CD4-positive, alpha-beta T cell treated with Interleukin-10 for 1 hour (primary cell): ENCODE measurements at regions not wholly inside any gene's neighbourhood (a gene's known extent, or its start where the extent isn't known, plus 50 kb on each side); places are given as distances from the start of the nearest gene placed in this dataset.
"Not testable (repeated sequence)": the region's sequence is repeated elsewhere in the genome, so short reads cannot be mapped to it uniquely, and the experiment has no call there.

Experiments used
- DNase-seq: peaks from one replicate; pipeline ENCODE4 v3.0.0-alpha.2; 2020

DNA sequence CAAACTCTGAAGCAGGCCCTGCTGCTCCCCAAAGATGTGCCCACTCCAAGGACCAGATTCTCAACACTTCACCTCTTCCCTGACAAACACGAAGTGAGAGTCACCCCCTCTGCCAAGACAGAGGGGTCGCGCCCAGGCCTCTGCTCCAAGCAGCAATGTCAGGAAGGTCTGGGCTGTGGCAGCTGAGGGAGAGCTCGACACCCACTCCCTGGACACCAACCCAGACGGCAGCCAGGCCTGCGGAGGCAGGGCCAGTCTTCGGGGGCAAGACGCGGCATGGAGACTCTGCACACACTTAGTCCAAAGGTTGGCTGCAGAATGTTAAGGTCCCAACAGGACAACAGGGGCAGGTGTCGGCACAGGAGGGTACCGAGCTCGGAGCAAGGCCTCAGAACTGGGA lies 144.2 kb downstream of the DLL1 start:
- DNase-seq, result no peak

DNA sequence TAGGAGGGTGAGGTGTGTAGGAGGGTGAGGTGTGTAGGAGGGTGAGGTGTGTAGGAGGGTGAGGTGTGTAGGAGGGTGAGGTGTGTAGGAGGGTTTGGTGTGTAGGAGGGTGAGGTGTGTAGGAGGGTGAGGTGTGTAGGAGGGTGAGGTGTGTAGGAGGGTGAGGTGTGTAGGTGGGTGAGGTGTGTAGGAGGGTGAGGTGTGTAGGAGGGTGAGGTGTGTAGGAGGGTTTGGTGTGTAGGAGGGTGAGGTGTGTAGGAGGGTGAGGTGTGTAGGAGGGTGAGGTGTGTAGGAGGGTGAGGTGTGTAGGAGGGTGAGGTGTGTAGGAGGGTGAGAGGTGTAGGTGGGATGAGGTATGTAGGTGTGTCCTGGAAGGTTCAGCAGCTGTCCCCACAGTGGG lies 144.7 kb downstream of the DLL1 start:
- DNase-seq, result not testable (repeated sequence)

DNA sequence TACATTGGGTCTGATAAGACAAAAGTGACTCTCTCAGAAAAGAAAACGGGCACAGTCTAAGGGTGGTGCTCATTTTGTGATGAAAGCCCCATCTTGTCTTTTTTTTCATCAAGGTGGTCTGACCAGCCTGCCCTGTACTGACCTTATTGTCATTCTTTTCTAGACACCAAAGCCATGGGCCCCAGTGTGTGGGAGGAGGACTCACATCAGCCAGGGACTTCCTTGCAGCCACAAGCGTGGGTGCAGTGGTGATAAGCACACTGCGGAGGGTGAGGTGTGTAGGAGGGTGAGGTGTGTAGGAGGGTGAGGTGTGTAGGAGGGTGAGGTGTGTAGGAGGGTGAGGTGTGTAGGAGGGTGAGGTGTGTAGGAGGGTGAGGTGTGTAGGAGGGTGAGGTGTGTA lies 145.2 kb downstream of the DLL1 start:
- not testable (repeated sequence) for DNase-seq

DNA sequence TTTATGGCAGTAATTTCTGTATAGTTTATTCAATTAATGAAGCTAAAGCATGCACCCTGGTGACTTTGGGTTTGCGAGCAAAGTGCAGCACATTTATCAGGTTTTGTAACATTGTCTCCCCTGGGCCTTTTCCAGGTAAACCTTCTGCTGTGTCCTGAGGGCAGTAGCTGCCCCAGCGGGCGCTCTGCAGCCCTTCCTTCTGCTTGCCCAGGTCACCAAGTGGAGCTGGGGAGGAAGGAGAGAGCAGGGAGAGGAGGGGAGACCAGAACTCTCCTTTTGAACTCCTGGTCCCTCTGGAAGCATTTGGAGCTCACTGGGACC lies 145.6 kb downstream of the DLL1 start:
- no peak for DNase-seq

DNA sequence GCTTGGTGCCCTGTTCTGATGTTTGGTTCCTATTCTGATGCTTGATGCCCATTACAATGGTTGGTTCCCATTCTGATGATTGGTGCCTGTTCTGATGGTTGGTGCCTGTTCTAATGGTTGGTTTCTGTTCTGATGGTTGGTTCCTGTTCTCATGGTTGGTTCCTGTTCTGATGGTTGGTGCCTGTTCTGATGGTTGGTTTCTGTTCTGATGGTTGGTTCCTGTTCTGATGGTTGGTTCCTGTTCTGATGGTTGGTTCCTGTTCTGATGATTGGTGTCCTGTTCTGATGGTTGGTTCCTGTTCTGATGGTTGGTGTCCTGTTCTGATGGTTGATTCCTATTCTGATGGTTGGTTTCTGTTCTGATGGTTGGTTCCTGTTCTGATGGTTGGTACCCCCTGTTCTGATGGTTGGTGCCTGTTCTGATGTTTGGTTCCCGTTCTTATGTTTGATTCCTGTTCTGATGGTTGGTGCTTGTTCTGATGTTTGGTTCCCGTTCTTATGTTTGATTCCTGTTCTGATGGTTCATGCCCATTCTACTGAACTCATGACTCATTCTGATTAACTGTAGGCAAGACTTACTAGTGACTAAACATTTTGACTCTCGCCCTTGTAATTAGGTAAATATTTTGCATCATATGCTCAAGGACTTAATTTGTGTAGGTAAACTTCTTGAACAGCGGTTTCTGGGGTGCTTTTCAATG lies 146.2 kb downstream of the DLL1 start:
- DNase-seq, result no peak

DNA sequence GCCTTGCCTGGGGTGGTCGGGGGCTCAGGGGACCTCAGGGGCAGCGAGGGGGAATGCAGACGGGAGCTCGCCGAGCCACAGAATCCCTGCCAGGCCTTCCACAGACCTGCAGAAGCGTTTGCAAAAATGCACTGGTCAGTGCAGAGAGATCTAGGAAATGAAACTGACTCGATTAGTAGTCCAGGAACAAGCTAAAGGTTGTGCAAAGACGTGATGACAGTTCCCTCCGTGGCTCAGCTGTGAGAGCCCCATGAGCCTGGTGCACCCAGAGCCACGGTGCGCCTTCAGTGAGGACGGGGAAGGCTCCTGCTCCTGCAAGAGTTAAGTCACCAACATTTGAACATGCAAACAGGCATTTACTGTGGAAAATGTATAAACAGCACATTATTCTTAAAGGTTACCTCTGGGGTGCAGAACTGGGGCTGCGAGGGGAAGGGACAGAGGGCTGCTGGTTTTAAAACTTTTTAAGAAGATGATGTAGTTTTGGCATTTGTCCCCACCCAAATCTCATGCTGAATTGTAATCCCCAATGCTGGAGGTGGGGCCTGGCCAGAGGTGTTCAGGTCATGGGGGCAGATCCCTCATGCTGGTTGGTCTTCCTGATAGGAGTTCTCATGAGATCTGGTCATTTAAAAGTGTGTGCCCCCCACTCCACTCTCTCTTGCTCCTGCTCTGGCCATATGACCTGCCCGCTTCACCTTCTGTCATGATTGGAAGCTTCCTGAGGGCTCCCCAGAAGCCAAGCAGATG lies 147.3 kb downstream of the DLL1 start:
- no peak for DNase-seq

DNA sequence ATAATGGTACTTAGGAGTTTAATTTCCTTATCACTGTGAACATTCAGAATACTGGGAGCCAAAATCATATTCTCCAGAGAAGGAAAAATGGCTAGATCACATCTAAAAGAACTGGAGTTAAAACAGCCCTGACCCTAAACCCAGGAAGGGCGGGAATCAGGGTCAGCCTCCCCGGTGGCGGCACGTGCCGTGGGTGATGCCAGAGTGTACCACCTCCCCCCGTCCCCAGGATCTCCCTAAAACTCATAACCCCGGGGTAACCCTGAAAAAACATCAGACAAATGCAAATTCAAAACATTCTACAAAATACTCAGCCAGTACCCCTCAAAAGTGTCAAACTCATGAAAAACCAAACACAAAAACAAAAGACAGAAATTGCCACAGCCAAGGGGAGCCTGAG lies 148.3 kb downstream of the DLL1 start:
- no peak for DNase-seq

DNA sequence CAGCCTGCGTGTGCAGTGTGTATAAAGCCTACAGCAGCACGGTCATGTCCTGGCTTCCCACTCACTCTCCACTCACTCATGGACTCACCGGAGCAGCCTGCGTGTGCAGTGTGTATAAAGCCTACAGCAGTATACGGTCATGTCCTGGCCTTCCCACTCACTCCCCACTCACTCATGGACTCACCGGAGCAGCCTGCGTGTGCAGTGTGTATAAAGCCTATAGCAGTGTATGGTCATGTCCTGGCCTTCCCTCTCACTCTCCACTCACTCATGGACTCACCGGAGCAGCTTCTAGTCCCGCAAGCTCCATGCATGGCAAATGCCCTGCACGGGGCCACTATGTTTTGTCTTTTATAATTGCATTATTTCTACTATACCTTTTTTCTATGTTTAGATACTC lies 149.8 kb downstream of the DLL1 start:
- not testable (repeated sequence) for DNase-seq

DNA sequence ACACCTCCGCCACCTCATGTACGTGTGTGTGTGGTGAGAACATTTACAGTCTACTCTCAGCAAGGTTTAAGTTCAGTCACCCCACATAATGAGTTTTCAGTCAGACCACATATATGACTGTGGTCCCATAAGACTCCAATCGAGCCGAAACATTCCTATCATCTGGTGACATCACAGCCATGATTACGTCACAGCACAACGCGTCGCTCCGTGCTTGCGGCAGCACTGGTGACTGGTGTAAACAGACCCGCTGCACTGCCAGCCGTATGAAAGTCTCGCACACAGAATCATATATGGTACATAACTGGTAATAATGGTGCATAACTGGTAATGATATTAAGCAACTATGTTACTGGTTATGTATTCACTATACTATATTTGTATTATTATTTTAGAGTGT lies 150.7 kb downstream of the DLL1 start:
- DNase-seq, result no peak

DNA sequence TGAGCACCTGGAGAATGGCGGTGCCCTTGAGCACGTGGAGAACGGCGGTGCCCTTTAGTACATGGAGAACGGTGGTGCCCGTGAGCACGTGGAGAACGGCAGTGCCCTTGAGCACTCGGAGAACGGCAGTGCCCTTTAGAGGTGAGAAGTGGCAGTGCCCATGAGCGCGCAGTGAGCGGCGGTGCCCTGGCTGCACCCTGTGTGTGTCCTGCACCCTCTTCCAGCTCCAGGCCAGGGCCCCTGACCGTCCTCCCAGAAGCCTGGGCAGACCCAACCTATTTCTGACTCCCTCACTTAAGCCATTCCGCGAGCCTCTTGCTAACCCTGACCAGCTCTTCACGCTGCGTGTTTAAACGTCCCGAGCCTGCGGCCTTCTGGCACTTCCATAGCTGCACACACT lies 151.3 kb downstream of the DLL1 start:
- no peak for DNase-seq

DNA sequence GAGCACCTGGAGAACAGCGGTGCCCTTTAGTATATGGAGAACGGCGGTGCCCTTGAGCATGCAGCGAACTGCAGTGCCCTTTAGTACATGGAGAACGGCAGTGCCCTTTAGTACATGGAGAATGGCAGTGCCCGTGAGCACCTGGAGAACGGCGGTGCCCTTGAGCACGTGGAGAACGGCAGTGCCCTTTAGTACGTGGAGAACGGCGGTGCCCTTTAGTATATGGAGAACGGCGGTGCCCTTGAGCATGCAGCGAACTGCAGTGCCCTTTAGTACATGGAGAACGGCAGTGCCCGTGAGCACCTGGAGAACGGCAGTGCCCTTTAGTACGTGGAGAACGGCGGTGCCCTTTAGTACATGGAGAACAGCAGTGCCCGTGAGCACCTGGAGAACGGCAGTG lies 151.8 kb downstream of the DLL1 start:
- not testable (repeated sequence) for DNase-seq

DNA sequence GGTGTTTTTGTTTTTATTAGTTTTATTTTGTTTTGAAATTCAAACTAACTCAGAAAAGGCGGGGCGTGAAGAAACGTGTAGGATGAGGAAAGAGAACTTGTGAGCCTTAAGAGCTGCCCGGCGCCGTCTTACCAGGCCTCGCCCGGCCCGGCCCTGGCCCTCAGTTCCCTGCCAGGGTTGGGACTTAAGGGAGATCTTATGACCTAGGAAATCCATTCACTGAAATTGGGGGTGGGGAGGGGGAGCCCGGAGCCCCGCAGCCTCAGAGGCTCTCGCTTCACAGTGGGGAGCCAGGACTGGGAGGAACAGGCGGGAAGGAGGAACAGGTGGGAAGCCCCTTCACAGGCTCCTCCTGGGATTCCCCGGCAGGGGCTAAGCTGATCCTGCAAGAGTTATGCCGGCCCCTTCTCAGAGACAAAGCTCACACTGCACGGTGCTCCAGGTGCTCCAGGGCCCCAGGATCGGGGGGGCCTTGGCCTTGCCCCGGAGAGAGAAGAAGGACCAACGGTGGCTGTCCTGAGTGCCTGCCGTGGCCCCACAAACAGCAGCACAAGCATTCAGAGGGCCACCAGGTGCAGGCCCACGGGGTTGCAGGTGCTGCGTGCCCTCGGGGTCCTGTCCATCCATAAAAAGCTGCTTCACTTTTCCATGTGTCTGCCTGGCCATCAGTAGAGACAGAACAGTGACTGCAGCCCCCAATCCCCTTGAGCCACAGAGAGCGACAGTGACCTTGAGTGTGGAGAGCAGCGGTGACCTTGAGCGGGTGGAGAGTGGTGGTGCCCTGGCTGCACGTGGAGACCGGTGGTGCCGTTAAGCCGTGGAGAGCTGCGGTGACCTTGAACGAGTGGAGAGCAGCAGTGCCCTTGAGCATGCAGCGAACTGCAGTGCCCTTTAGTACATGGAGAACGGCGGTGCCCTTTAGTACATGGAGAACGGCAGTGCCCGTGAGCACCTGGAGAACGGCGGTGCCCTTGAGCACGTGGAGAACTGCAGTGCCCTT lies 152.7 kb downstream of the DLL1 start:
- no peak for DNase-seq

DNA sequence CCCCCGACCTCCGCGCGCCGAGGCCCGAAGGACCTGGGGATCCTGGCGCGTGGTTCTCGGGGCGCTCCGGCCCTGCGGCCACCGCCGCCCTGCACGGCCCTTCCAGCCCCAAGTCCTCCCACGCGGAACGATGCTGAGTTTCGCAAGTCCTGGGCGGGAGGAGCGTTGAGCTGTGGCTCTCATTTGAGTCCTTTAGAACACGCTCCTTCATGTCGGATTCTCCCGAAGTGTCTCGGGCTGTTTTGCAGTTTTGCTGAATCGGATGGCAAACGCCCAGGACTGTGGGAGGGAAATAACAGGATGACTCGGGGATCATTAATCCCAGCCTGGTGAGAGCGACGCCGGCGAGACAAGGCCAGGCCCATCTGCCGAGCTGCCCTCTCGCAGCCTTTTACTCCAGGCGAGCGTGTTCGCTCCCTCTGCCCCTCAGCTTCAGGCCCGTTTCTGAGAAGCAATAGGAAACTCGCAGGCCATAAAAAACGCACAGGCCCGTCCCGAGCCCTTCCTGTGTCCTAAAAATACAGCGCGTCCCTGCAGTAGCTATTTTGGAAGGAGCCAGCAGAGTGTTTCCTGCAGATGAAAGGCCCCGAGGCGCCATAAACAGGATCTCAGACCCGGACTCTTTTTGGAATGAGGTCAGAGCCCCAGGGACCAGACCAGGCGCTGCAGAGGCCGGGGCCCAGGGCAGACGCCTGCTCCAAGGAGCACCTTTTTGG lies 153.5 kb downstream of the DLL1 start:
- no peak for DNase-seq

DNA sequence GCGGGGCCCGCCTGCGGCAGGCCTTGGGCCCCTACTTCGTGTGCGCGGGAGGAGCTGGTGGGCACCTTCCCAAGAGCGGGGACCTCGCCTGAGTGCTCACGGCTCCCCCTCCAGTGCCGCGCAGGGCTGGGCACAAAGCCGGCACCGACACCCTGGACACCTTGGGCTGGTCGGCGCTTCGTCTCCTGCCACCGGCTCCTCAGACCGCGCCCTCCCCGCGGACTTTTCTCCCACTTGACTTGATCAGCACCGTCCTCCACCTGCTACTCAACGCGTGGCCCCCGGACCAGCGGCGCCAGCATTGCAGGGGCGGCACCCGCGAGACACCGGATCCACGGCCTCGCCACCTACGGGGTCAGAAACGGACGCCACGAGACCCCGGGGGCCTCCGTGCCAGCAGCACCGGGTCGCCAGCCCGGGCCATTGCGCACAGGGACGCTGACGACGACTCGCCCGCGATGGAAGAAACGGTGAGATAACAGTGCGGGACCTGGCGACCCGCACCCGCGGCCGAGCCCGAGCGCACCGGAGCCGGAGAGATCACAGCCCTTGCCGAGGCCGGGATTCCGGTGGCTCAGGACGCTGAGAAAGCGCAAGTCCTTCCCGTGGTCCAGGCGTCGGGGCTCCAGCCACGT lies 154.2 kb downstream of the DLL1 start:
- DNase-seq, result no peak

DNA sequence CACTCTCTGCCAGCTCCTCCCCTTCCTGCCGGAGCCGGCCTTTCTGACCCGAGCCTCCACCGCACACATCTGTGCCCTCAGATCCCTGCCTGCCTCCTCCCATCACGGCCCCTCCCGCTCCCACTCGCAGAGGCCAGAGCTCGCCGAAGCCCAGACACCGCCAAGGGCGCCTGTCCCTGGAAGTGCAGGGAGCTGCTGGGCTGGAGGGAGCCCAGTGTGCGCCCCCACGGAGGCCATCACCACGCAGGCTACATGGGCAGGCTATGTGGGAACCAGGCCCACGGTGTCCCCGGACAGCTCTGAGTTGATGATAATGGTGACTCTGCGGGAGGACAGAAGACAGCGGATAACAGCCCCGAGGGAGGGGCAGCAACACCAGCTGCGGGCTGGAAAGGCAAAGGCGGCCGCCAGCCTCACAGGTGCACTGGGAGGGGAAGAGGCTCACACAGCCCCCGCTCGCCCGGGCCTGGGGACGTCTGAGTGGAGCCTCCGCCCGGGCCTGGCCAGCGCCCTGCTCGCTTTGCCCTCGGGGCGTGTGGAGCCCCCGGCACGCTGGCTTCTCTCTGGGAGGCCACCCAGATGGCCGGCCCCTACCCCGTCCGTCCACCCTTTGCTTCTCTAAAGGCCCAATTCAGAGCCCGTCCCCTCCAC lies 154.9 kb downstream of the DLL1 start:
- DNase-seq, result no peak

DNA sequence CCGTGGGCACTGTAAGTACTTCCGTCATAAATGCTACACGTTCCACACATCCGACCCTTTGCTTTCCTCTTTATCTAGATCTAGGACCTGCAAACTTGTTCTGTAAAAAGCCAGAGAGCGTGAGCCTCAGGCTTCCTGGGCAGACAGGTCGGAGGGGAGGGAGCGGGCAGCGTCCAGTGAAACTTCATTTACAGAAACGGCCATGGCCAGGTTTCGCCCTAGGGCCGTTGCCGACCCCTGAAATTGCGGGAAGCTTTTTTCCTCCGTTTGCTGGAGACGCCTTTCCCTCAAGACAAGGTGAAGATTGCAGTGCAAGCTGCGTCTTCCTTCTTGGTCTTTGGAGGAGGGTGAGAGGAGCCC lies 155.4 kb downstream of the DLL1 start:
- DNase-seq, result no peak

DNA sequence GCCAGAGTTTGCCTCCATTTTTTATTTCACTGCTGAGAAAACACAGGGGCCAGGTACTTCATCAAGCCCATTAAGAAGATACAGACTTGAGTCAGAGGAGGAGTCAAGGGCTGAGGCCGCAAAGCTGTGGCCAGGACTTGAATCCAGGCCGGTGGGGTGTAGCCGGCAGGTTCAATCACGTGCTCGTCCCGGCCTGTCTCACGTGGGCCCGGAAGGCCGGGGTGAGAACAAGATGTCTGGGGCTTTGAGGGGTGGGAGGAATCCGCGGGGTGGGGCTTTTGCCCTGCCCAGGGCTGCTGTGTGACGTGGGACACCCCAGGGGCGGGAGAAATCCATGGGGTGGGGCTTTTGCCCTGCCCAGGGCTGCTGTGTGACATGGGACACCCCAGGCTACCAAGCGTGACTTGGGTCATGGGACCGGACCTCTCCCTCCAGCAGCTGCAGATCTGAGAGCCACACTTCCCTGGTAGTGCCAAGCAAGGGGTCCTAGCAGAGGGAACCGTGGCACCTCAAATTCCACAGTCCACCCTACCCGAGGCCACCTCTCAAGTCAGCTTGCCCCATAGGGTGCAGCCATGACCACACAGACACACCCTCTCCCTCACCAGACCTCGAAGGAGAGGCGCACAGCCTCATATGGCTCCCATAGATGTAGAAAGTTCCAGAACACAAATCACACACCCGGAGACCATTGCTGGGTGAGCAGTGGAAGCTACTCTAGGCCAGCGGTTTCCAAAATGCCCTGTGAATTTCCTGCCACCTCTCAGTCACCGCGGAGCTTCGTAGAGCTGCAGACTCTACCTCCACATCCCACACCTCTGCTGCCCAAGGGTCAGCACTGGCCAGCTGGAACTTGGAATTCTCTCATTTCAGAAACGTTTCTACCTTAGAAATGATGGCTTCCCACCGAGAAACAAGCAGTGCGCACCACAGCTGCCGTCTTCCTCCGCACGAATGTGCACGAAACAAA lies 156.1 kb downstream of the DLL1 start:
- no peak for DNase-seq

DNA sequence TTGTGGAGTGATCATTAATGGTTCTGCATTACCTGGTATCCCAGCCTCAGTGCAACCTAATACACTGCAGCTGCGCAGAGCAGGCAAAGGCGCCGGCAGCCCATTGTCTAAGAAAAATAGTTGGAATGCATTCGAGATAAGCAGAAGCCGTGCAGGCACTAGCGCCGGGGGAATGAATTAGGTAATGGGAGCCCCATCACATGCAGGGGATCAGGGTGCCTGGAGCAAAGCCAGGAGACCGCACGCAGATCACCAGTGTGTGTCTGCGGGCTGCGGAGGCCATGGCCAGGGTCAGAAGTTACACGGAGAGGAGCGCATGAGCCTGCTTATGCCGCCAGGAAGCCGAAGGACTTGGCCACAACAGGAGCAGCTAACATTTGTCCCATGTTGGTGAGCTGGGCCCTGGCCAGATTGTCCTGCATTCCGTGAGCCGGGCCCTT lies 156.8 kb downstream of the DLL1 start:
- no peak for DNase-seq

DNA sequence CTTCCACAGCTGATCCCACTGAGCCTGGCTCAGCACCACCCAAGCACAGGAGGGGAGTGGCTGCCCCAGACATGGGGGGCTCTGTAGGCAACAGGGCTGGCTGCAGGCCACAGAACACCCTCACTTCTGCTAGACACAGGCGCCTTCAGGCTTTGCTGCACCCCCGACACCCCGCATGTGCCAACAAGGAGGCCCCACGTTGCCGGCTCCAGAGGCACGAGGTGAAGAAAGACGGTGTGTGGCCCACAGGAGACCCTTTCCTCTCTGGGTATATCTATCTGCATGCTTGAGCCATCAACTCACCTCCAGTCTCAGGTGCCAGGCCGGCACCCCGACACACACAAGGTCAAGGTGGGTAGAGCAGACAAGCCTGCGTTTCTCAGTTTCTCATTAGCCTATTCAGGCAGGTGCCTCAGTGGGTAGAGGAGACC lies 158.3 kb downstream of the DLL1 start:
- no peak for DNase-seq

DNA sequence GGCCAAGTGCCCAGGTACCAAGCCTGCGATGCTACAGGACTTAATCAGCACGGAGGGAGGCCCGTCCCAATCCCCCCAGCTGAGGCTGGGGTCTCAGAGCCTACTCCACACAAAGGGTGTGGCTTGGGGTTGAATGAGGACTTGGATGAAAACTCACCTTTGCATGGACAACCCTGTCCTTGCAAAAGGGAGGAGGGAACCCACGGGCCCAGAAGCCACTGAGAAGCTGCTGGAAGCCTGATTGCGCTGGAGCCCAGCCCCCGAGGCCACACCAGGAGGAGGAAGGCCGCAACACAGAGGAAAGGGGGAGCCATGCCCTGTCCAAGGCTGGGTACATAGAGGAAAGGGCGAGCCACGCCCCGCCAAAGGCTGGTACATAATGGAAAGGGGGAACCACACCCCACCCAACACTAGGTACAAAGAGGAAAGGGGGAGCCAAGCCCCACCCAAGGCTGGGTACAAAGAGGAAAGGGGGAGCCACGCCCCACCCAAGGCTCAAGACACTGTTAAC lies 158.8 kb downstream of the DLL1 start:
- DNase-seq, result no peak
